GM18907 (cell line): ENCODE measurements at regions not wholly inside any gene's neighbourhood (a gene's known extent, or its start where the extent isn't known, plus 50 kb on each side); places are given as distances from the start of the nearest gene placed in this dataset.
"Not testable (repeated sequence)": the region's sequence is repeated elsewhere in the genome, so short reads cannot be mapped to it uniquely, and the experiment has no call there.

ENCODE experiments used
- ATAC-seq: cut with Tn5 transposase; IDR thresholded peaks from one replicate; pipeline ENCODE4 v1.9.1; 2021; ENCODE audit warnings: mild to moderate bottlenecking, moderate library complexity; ENCODE audit not compliant: unreplicated experiment

DNA sequence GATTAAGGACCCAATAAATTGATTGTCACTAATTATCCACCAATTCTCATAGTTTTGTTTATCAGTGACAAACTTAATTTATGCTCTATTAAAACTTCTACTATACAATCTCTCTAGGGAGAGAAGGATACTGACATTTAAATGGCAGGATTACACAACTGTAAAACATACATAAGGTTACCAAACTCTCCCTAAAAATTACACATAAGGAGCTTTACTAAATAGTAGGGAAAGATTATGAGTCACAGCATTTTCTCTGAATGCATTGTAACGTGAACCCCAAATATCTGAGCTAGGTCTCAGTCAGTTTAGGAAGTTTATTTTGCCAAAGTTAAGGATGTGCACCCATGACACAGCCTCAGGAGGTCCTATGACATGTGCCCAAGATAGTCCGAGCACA is 2140.6 kb downstream of the NCAM2 start:
- no peak for ATAC-seq

DNA sequence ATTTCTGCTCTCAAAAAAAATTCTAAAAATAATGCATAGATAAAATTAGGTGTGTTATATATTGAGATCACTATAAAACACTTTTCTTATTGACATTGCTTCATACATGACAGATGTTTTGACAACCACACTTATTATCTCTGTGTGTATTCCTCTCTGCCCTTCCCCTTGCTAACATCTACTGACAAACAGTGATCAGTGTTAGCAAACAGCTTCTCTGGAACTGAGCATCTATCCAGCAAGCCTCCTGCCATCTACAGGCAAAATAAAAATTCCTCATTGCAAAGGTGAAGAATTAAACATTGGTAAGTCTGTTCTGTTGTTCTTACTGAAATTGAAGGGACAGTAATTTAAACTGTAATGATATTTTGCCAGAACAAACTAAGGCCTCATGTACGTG is 2153.9 kb downstream of the NCAM2 start:
- ATAC-seq = no peak

DNA sequence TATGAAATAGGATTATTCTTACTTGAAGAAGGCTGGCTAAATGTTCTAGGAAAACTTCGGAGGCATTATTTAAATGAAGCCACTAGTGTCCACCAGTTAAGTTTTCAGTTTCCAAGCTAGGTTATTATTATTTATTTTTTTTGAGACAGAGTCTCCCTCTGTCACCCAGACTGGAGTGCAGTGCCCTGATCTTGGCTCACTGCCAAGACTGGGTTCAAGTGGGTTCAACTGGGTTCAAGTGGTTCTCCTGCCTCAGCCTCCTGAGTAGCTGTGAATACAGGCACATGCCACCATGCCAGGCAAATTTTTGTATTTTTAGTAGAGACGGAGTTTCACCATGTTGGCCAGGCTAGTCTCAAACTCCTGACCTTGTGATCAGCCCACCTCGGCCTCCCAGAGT is 2155.6 kb downstream of the NCAM2 start:
- not testable (repeated sequence) for ATAC-seq

DNA sequence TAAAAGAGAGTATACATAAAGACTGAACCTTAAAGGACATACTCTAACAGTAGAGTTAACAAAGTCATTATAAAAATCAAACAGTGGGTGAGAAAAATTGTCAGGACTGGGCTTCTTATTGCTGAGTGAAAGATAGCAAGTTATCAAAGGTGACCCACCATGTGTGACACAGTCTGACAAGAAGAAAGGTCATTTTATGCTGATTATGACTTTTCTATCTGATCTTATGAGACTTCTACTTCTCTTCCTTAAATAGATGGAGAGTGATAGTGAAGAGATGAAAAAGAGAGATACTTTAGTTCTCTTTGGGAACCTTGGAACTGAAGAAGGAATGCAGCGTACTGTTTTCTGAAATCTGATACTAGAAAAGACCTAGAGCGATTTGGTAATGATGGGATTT is 2157.1 kb downstream of the NCAM2 start:
- ATAC-seq = no peak

DNA sequence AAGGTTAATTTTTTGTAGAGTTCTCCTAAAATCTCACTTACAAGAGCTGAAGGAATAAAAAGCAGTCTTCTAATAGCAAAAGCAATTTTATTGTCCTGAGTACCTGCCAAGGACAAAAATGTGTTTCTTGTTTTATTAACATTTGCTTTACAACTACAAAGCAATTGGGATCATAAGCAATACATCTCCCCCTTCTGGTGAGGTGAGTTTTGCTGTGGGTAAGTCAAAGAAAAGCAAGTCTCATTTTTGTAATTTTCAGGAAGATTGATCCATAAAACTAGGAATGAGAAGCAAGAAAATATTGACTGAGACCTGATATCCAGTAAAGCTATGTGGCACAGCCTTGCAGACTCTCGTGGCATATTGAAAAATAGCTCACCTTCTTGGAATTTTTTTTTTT is 2162.7 kb downstream of the NCAM2 start:
- no peak for ATAC-seq

DNA sequence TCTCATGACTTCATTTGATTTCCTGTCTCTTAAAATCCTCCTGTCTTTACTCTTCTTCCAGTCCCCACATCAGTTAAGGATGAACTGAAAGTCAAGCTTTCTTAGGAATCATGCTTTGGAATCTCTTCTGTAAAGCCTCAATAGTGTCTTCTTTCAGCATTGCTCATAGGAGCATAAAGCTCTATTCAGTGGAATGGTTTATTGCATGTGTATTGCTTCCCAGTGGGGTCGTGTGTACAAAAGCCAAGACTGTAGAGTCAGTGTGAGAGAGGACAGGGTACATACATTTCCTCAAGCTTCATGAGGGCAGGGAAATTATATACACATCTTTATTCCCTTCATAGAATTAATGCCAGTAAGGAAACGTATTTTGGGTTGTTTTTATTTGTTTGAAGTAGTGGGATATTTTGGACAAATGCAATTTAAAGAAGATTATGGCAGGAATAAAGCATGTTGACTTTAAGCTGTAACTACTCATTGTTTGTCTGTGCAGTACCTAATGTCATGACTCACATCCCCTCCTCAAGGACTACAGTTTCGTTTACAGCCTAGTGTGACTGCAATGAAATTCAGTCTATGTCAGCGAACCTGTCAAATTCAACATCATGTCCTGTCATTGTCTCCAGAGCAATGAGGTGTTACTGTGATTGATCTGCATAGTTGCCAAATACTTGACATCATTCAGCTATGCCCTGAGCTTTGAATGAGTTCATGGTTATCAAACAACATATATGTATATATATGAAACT is 2164.2 kb downstream of the NCAM2 start:
- no peak for ATAC-seq
